Thymus (tissue), 11 donors: ENCODE measurements at regions not wholly inside any gene's neighbourhood (a gene's known extent, or its start where the extent isn't known, plus 50 kb on each side); places are given as distances from the start of the nearest gene placed in this dataset.

ENCODE experiments used
- DNase-seq, 9 donors: peaks; one replicate each; pipeline ENCODE4 v3.0.0-alpha.2; 2013; ENCODE audit warnings: low spot score in 9 of 9, low read depth in 6 of 9, missing footprints in 1 of 9
- H3K27ac ChIP-seq, 2 donors: one replicate each; pipeline ENCODE4 v1.5.1; 2013; ENCODE audit warnings: control low read depth in 1 of 2, low read depth in 1 of 2, low read length in 1 of 2, mild to moderate bottlenecking in 1 of 2, moderate library complexity in 1 of 2
- H3K27me3 ChIP-seq, 2 donors: one replicate each; pipeline ENCODE4 v1.5.1; 2013; ENCODE audit warnings: low read length in 1 of 2; ENCODE audit not compliant: control insufficient read depth in 2 of 2, insufficient read depth in 1 of 2
- H3K36me3 ChIP-seq, 2 donors: one replicate each; pipeline ENCODE4 v1.5.1; 2013; ENCODE audit warnings: low read length in 1 of 2, mild to moderate bottlenecking in 1 of 2, moderate library complexity in 1 of 2; ENCODE audit not compliant: control insufficient read depth in 2 of 2, insufficient read depth in 2 of 2
- H3K4me1 ChIP-seq, 2 donors: one replicate each; pipeline ENCODE4 v1.5.1; 2013; ENCODE audit warnings: low read length in 2 of 2; ENCODE audit not compliant: control insufficient read depth in 2 of 2, insufficient read depth in 2 of 2
- H3K4me3 ChIP-seq, 2 donors: one replicate each; pipeline ENCODE4 v1.5.1; 2013; ENCODE audit warnings: low read length in 2 of 2, control low read depth in 1 of 2, mild to moderate bottlenecking in 1 of 2
- H3K9me3 ChIP-seq, 2 donors: one replicate each; pipeline ENCODE4 v1.5.1; 2013; ENCODE audit warnings: low read length in 1 of 2, mild to moderate bottlenecking in 1 of 2; ENCODE audit not compliant: control insufficient read depth in 2 of 2, insufficient read depth in 1 of 2
- WGBS: extraction: QIAGEN DNeasy Blood & Tissue Kit; methylation state at CpG from one replicate; pipeline ENCODE4 v1.1.7; 2013; 5-methylcytosine and 5-hydroxymethylcytosine counted together
- donor health status: healthy.

- 91% methylated on average over 3 of the region's 3 CpGs for WGBS
- no peak for DNase-seq
- no peak overlapping the region for H3K27ac ChIP-seq
Measured at GRCh38 chr4:41410049-41410448, 127.9 kb upstream of the LIMCH1 start.

GRCh38 chr4:41413670-41414411 lies 124.1 kb upstream of the LIMCH1 start:
- no peaks in the 10 kb centered on the region for H3K36me3 ChIP-seq
- H3K27me3 ChIP-seq = peaks cover 0 to 15% of the 10 kb centered on the region in 2 donors
- H3K9me3 ChIP-seq = no peaks in the 10 kb centered on the region
- WGBS = 34% methylated on average over 8 of the region's 8 CpGs
- H3K4me3 ChIP-seq = no peak overlapping the region
- no peak overlapping the region for H3K27ac ChIP-seq
- H3K4me1 ChIP-seq = no peaks in the 10 kb centered on the region
- no peak for DNase-seq

More at GRCh38 chr4:41410049-41410448, 127.9 kb upstream of the LIMCH1 start:
- H3K9me3 ChIP-seq = no peaks in the 10 kb centered on the region
- peaks cover 0 to 15% of the 10 kb centered on the region in 2 donors for H3K27me3 ChIP-seq
- H3K36me3 ChIP-seq = no peaks in the 10 kb centered on the region
- H3K4me3 ChIP-seq = no peak overlapping the region
- no peaks in the 10 kb centered on the region for H3K4me1 ChIP-seq

DNA sequence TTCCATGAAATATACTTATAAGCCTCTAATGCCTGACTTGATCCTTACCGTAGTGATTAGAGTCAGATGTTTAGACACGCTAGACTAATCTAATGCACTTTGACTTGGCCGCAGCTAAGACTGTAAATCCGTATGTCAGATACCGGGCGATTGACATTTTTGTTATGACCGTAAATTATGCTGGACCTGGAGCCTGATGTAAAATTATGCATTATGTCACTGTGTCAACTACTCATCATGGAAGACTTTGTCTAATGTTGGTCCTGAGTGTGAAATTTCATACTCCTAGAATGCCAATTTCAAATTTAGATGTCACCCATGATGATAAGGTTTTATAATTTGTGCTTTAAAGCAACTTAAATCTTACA lies 123.6 kb upstream of the LIMCH1 start:
- H3K27ac ChIP-seq = no peak overlapping the region
- H3K4me3 ChIP-seq = no peak overlapping the region
- peaks cover 0 to 15% of the 10 kb centered on the region in 2 donors for H3K27me3 ChIP-seq
- H3K9me3 ChIP-seq = no peaks in the 10 kb centered on the region
- DNase-seq = no peak
- H3K4me1 ChIP-seq = no peaks in the 10 kb centered on the region
- H3K36me3 ChIP-seq = no peaks in the 10 kb centered on the region
- WGBS = 66% methylated on average over 7 of the region's 7 CpGs

DNA sequence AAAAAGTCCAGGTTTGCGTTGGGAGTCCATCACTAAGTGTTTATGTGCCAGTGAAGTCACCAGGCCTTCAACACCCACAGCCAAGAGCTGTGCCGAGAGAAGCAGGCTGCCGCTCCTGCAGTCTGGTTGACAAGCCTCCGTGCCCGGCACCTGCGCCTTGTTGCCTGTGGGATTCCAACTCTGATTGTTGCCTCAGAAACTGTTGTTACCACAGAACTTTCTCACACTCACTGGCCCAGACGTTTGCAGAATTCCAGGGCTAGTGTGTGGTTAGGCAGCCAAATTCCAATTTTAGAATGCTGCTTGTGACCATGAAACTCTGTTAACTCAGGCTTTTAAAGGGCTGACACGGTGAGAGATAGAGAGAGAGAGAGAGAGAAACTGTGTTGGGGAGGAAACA lies 119.5 kb upstream of the LIMCH1 start:
- DNase-seq = no peak
- H3K27ac ChIP-seq = no peak overlapping the region
- no peaks in the 10 kb centered on the region for H3K9me3 ChIP-seq
- H3K36me3 ChIP-seq = no peaks in the 10 kb centered on the region
- no peaks in the 10 kb centered on the region for H3K4me1 ChIP-seq
- WGBS = 83% methylated on average over 8 of the region's 8 CpGs
- peaks cover 0 to 10% of the 10 kb centered on the region in 2 donors for H3K27me3 ChIP-seq
- H3K4me3 ChIP-seq = no peak overlapping the region

DNA sequence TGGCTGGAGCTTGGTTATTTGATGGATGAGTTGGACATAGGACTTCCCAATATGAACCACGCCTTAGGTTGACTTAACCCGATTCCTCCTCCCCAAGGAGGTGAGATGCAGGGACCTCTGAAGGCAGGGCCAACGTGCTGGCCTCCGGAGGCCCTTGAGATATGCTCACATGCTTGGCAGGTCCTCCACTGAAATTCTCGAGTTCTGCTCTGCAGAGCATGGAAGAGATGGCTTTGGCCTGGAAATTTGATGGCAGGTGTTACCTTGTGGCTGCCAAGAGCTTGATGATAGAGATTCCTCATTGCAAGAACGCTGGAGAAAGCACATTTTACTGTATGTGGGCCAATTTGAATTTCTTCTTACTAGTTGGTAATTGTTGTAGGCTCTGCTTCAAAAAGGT lies 117.4 kb upstream of the LIMCH1 start:
- no peak overlapping the region for H3K27ac ChIP-seq
- DNase-seq = no peak
- H3K4me3 ChIP-seq = no peak overlapping the region
- H3K9me3 ChIP-seq = no peaks in the 10 kb centered on the region
- 87% methylated on average over 6 of the region's 6 CpGs for WGBS
- H3K4me1 ChIP-seq = no peaks in the 10 kb centered on the region
- no peaks in the 10 kb centered on the region for H3K27me3 ChIP-seq
- no peaks in the 10 kb centered on the region for H3K36me3 ChIP-seq

DNA sequence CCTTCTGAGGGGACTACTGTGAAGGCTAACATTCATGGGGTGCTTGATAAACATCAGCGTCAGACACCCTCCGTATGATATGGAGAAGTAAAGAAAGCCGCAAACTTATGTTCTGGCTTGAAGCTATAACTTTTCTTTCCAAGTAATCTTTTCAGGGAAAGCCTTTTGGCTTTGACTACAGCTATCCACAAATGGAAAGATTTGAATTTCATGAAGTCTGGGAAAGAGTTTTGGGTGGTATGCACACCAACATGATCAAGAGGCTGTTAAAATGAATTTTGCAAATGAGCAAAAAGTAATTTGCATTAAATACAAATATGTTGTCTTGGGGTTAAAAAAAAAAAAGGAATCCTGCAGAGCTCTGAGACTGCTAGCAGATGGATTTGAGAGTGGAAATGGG lies 114.8 kb upstream of the LIMCH1 start:
- H3K4me1 ChIP-seq = no peaks in the 10 kb centered on the region
- no peak overlapping the region for H3K27ac ChIP-seq
- H3K27me3 ChIP-seq = no peaks in the 10 kb centered on the region
- H3K4me3 ChIP-seq = no peak overlapping the region
- H3K36me3 ChIP-seq = no peaks in the 10 kb centered on the region
- WGBS = 94% methylated on average over 3 of the region's 3 CpGs
- no peaks in the 10 kb centered on the region for H3K9me3 ChIP-seq
- no peak for DNase-seq

DNA sequence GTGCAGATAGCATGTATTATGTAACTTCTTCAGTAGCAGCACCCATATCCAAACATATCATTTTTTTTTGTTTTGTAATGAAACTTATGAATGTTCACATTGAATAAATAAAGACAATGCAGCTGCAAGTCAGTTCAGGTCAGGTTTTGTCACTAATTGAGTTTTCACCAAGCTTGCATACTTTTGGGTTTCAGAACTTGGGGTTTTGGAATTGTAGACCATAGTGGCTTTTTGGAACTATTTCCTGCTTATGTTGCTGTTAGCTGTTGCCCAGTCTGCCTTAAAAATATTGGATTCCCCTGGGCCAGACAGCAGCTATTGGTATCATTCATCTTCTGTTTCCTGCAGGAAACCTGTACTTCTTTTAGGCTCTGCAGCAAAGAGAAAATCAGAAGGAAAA lies 113.4 kb upstream of the LIMCH1 start:
- no peak for DNase-seq
- no peak overlapping the region for H3K27ac ChIP-seq
- H3K4me1 ChIP-seq = no peaks in the 10 kb centered on the region
- no peaks in the 10 kb centered on the region for H3K36me3 ChIP-seq
- no peaks in the 10 kb centered on the region for H3K27me3 ChIP-seq
- no peaks in the 10 kb centered on the region for H3K9me3 ChIP-seq
- no peak overlapping the region for H3K4me3 ChIP-seq

GRCh38 chr4:41425650-41426049 lies 112.3 kb upstream of the LIMCH1 start:
- Histone ChIP-seq H3K4me3 (no peak overlapping the region), H3K9me3 (no peaks in the 10 kb centered on the region), H3K27me3 (no peaks in the 10 kb centered on the region), H3K4me1 (no peaks in the 10 kb centered on the region), H3K36me3 (no peaks in the 10 kb centered on the region), H3K27ac (no peak overlapping the region)
- no peak for DNase-seq
- no CpG with 5 or more reads among the region's 1 CpG for WGBS

GRCh38 chr4:41426539-41426938 lies 111.4 kb upstream of the LIMCH1 start:
- Histone ChIP-seq H3K27me3 (no peaks in the 10 kb centered on the region), H3K4me1 (no peaks in the 10 kb centered on the region), H3K4me3 (no peak overlapping the region), H3K27ac (no peak overlapping the region), H3K9me3 (no peaks in the 10 kb centered on the region), H3K36me3 (no peaks in the 10 kb centered on the region)
- 69% methylated on average over 3 of the region's 3 CpGs for WGBS
- DNase-seq = no peak
